ENCODE measurements at regions not wholly inside any gene's neighbourhood (a gene's known extent, or its start where the extent isn't known, plus 50 kb on each side); places are given as distances from the start of the nearest gene placed in this dataset.
A peak's percentile ranks its signal among the peaks of the same experiment; 100 is the strongest.

DNA sequence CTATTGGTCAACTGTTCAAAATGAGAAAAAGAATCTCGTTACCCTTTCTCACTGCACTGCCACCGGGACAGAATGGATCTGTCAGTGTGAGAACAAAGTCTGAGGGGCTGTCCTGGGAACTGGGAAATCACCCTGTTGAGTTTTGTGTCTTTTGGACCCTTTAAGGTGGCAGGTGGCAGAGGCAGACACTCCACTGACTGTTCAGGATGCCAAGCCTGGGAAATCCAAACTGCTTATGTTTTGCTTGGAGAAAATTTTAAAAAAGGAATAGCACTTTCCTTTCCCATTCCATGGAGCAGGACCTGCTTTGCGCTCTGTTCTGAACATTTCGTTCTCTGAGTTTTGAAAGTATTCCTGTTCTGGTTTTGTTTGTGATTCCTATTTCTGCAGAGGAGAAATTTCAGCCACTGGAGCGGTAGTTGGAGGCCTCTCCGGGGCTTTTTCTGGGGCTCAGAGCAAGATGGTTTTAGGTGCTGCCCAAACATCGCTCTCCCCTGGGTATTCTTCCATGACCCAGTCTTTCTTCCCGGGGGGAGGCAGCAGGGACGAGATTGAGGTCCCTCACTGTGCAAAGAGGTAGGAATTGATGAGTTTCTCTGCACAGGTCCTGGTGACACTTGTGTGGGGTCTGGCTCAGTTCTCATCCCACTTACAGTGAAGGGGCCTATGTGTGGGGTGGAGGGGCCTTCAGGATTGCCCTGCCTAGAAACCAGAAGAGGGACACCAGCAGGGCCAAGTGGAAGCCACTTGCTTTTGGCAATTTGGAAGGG, 138.5 kb upstream of the SYT13 start:
- H3K4me1 ChIP-seq (ENCODE audit: insufficient read depth, low read length) = no peaks in the 10 kb centered on the region
- 85% methylated on average over 9 of the region's 9 CpGs for WGBS

DNA sequence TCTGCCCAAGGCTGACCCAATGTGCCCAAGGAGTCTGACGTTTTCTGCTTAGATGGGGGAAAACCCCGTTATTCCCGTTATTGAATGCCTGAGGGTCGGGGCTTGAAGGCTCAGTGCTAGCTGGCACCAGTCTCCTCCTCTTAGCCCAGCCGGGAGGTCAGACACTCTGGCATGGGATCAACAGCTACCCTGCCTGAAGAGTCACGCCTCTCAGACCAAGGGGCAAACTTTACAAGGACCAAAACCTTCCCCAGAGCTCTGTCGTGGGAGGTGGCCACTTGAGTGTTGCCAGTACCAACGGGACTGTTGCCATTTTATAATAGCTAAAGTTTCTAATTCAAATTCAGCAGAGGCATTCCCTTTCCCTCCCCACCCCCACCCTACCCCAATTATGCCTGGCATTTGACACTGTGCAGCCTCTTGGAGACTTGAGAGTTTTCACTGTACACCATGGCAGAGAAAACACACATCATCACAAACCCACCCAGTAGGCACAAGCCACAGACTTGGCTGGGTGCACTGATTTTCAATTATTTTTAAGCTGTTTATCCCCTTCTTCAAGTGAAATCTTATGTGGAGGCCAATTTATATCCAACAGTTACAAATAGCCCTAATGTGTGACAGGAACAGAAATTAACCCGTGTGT, 137.5 kb upstream of the SYT13 start:
- no peaks in the 10 kb centered on the region for H3K27me3 ChIP-seq (ENCODE audit: insufficient read depth, low read length)
- no peaks in the 10 kb centered on the region for H3K36me3 ChIP-seq (ENCODE audit: insufficient read depth, low read length)
- 75% methylated on average over 9 of the region's 9 CpGs for WGBS
- no peaks in the 10 kb centered on the region for H3K4me1 ChIP-seq (ENCODE audit: insufficient read depth, low read length)
- no peak overlapping the region for H3K4me3 ChIP-seq (ENCODE audit: low read length)
- H3K9me3 ChIP-seq (ENCODE audit: insufficient read depth, low read depth, low read length) = no peaks in the 10 kb centered on the region
- H3K9ac ChIP-seq (ENCODE audit: low read depth, low read length) = no peak overlapping the region
- H3K27ac ChIP-seq (ENCODE audit: low read depth, low read length) = no peak overlapping the region

More for the DNA sequence above, 138.5 kb upstream of the SYT13 start:
- Histone ChIP-seq H3K27ac (ENCODE audit: low read depth, low read length) (no peak overlapping the region), H3K4me3 (ENCODE audit: low read length) (no peak overlapping the region), H3K36me3 (ENCODE audit: insufficient read depth, low read length) (no peaks in the 10 kb centered on the region), H3K9me3 (ENCODE audit: insufficient read depth, low read depth, low read length) (no peaks in the 10 kb centered on the region), H3K27me3 (ENCODE audit: insufficient read depth, low read length) (no peaks in the 10 kb centered on the region), H3K9ac (ENCODE audit: low read depth, low read length) (no peak overlapping the region)

DNA sequence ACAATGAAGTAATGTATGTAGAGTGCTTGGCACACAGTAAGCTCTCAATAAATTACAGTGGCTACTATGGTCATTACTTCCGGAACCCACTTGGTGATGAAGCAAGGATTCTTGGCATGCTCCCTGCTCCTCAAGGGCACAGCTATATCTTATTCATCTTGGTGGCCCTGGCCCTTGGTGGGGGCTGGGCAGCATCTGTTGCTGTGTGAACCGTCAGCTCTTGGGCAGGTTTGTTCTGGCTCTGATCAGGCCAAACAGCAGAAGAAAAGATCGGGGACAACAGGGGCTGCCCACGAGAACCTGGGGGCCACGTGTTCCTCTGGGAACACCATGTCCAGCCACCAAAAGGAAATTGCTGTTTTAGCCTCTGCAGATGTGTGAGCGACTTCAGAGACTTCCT, 136.9 kb upstream of the SYT13 start:
- 88% methylated on average over 6 of the region's 6 CpGs for WGBS
- H3K4me3 ChIP-seq (ENCODE audit: low read length) = no peak overlapping the region
- H3K36me3 ChIP-seq (ENCODE audit: insufficient read depth, low read length) = no peaks in the 10 kb centered on the region
- no peaks in the 10 kb centered on the region for H3K9me3 ChIP-seq (ENCODE audit: insufficient read depth, low read depth, low read length)
- no peaks in the 10 kb centered on the region for H3K4me1 ChIP-seq (ENCODE audit: insufficient read depth, low read length)
- H3K9ac ChIP-seq (ENCODE audit: low read depth, low read length) = no peak overlapping the region
- no peaks in the 10 kb centered on the region for H3K27me3 ChIP-seq (ENCODE audit: insufficient read depth, low read length)
- H3K27ac ChIP-seq (ENCODE audit: low read depth, low read length) = no peak overlapping the region

DNA sequence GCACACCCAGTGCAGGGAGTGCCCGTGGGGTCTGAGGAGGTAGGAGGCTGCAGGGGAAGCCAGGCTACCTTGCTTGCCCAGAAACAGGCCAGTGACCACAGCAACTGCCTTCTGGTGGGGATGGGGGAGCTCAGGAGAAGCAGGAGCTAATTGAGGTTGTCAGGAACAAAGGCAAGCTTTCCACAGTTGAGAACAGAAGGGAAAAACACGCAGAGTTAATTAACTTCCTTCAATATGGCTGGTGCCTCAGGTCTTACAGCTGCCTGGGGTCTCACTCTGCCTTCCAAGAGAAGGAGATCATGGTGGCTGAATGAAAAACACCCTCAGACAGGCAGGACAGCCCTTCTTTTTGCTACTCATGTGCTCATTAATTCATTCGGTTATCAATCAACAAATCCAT, 127.9 kb upstream of the SYT13 start:
- WGBS = 83% methylated on average over 3 of the region's 3 CpGs
- Histone ChIP-seq H3K9ac (ENCODE audit: low read depth, low read length) (no peak overlapping the region), H3K36me3 (ENCODE audit: insufficient read depth, low read length) (no peaks in the 10 kb centered on the region), H3K27ac (ENCODE audit: low read depth, low read length) (no peak overlapping the region), H3K27me3 (ENCODE audit: insufficient read depth, low read length) (no peaks in the 10 kb centered on the region), H3K4me1 (ENCODE audit: insufficient read depth, low read length) (peaks cover 35% of the 10 kb centered on the region), H3K9me3 (ENCODE audit: insufficient read depth, low read depth, low read length) (no peaks in the 10 kb centered on the region), H3K4me3 (ENCODE audit: low read length) (no peak overlapping the region)

DNA sequence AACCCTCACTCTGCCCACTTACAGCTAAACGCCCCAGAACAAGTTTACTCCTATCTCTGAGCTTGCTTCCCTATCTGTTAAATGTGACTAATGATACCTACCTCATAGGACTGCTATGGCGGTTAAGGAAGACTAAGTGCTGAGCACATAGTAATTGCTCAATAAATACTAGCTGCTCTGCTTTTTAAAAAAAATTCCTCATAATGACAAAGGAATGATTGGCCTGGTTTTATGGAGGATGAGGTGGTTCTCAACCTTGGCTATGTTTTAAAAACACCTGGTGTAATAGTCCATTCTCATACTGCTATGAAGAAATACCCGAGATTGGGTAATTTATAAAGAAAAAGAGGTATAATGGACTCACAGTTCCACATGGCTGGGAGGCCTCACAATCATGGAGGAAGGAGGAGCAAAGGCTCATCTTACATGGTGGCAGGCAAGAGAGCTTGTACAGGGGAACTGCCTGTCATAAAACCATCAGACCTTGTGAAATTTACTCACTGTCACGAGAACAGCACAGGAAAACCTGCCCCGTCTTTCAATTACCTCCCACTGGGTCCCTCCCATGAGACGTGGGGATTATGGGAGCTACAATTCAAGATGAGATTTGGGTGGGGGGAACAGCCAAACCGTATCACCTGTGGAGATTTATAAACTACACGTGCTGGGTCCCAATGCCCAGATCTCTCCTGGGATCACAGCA, 127.2 kb upstream of the SYT13 start:
- H3K4me1 ChIP-seq (ENCODE audit: insufficient read depth, low read length) = peaks cover 35% of the 10 kb centered on the region
- H3K27me3 ChIP-seq (ENCODE audit: insufficient read depth, low read length) = no peaks in the 10 kb centered on the region
- no peak overlapping the region for H3K9ac ChIP-seq (ENCODE audit: low read depth, low read length)
- H3K4me3 ChIP-seq (ENCODE audit: low read length) = no peak overlapping the region
- H3K9me3 ChIP-seq (ENCODE audit: insufficient read depth, low read depth, low read length) = no peaks in the 10 kb centered on the region
- 72% methylated on average over 7 of the region's 8 CpGs for WGBS
- no peaks in the 10 kb centered on the region for H3K36me3 ChIP-seq (ENCODE audit: insufficient read depth, low read length)
- no peak overlapping the region for H3K27ac ChIP-seq (ENCODE audit: low read depth, low read length)

DNA sequence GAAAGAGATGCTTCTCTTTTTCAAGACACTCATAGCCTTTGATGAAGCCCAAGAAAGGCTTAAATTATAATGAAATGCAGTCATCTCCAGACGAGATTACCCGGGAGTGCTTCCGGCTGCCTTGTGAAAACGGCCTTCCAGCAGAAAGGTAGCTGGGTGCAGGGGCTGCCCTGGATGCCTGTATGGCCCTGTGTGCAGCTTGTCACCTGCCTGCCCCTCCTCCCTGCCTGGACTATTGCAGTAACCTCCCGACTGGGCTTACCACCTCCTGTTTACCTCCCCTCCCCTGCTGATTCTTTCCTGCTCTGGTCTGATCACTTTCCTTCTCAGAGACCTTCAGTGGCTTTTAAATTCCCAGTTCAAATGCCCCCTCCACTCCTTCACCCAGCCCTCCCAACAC, 126.4 kb upstream of the SYT13 start:
- H3K9ac ChIP-seq (ENCODE audit: low read depth, low read length) = no peak overlapping the region
- no peaks in the 10 kb centered on the region for H3K9me3 ChIP-seq (ENCODE audit: insufficient read depth, low read depth, low read length)
- no peaks in the 10 kb centered on the region for H3K27me3 ChIP-seq (ENCODE audit: insufficient read depth, low read length)
- peaks cover 35% of the 10 kb centered on the region for H3K4me1 ChIP-seq (ENCODE audit: insufficient read depth, low read length)
- WGBS = 31% methylated on average over 5 of the region's 5 CpGs
- H3K36me3 ChIP-seq (ENCODE audit: insufficient read depth, low read length) = no peaks in the 10 kb centered on the region
- no peak overlapping the region for H3K27ac ChIP-seq (ENCODE audit: low read depth, low read length)
- no peak overlapping the region for H3K4me3 ChIP-seq (ENCODE audit: low read length)

DNA sequence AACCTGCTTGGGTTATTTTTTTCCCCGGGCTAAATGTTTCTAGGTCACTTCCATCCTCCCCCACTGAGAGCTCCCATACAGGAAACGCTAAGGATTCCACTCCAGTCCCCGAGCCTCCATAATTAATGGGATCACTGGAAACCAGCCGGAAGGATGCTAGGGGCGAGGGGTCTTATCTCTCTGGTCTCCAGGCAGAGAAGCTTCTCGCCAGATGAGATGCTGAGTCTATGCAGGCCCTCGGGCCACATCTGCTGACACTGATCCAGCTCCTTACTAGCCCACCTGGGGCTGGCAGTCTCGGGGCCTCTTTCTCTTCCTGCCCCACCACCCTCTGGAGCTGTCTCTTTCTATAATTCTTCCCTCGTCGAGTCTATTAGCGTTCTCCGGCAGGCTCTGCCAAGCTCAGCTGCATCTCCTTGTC, 125.9 kb upstream of the SYT13 start:
- Histone ChIP-seq H3K27ac (ENCODE audit: low read depth, low read length) (no peak overlapping the region; the same call in 1 of the 2 replicates), H3K4me3 (ENCODE audit: low read length) (no peak overlapping the region), H3K36me3 (ENCODE audit: insufficient read depth, low read length) (no peaks in the 10 kb centered on the region), H3K4me1 (ENCODE audit: insufficient read depth, low read length) (peaks cover 35% of the 10 kb centered on the region), H3K9ac (ENCODE audit: low read depth, low read length) (no peak overlapping the region), H3K9me3 (ENCODE audit: insufficient read depth, low read depth, low read length) (no peaks in the 10 kb centered on the region), H3K27me3 (ENCODE audit: insufficient read depth, low read length) (no peaks in the 10 kb centered on the region)
- 23% methylated on average over 12 of the region's 12 CpGs for WGBS

DNA sequence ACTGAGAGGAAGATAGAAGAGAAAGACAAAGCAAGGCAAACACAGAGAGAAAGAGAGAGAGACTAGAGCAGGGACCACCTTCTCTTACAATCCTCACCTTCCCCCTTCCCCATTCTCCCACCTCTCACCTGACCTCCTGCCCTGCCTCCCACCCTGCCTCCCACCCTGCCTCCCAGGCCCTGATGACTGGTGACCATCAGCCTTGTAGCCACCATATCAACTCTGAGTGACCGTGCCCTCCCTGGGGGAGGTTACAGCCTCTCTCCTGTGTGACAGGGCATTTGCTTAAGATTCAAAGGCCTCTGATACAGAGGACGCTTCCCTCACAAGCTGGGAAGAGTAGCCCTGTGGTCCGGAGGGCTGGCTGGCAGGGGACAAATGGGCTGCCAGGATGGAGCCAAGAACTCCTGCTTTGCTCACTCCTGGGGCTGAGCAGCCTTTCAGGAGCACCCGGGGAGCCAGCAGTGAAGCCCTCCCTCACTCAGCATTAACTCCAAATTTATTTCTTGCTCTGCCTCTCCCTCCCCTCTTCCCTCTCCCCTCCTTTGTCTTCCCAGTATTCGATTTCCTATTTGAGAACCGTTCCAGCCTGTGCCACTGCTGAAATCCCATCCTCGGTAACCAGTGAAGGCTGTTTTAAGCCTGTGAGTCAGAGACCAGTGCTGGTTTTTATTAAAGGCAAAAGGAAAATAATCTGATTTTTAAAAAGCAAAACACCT, 125.2 kb upstream of the SYT13 start:
- peaks cover 37% of the 10 kb centered on the region for H3K4me1 ChIP-seq (ENCODE audit: insufficient read depth, low read length)
- 5% methylated on average over 7 of the region's 7 CpGs for WGBS
- H3K4me3 ChIP-seq (ENCODE audit: low read length) = peak overlapping the region; percentile 11
- peak overlapping the region; percentile 35; the same call in 1 of the 2 replicates for H3K9ac ChIP-seq (ENCODE audit: low read depth, low read length)
- peak overlapping the region; percentile 63; the same call in 1 of the 2 replicates for H3K27ac ChIP-seq (ENCODE audit: low read depth, low read length)
- no peaks in the 10 kb centered on the region for H3K9me3 ChIP-seq (ENCODE audit: insufficient read depth, low read depth, low read length)
- H3K36me3 ChIP-seq (ENCODE audit: insufficient read depth, low read length) = no peaks in the 10 kb centered on the region
- no peaks in the 10 kb centered on the region for H3K27me3 ChIP-seq (ENCODE audit: insufficient read depth, low read length)

DNA sequence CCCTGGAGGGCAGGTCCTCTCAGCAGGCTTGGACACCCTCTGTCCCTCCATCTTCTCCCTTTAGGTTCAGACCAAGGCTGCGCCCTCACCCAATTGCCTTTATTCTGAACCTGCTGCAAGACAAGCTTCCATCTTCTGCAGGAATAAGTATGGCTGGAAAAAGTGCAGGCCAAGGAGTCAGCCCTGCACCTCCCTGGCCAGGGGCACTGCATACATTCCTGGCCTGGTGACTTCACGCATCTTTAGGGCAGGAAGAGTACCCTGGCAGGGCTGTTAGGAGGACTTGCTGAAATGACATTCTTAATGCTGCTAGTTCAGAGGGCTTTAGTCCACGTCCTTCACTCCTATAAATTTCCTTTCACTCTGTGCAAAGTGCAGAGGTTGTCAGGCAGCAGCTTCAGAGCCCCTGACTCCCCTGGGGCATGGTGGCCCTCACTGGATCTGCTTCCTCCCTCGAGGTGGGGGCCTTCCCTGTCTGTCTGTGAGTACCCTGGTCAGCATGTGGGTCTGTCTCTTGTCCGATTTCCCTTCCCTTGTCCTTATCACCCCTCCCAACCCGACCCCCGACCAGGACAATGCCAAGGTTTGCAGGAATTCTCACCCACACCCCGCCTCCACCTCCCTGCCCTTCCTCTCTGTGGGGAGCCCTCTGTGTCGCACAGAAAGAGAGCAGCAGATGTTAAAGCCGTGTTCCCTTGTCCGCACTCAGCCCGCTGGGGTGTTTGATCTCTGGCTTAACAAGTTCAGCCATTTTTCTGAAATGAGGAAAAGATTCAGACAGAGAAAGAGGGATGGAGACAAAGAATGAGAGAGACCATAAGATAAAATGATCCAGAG, 124.5 kb upstream of the SYT13 start:
- peak overlapping the region; percentile 11; the same call in 1 of the 2 replicates for H3K4me3 ChIP-seq (ENCODE audit: low read length)
- H3K9ac ChIP-seq (ENCODE audit: low read depth, low read length) = peak overlapping the region; percentile 35
- no peaks in the 10 kb centered on the region for H3K9me3 ChIP-seq (ENCODE audit: insufficient read depth, low read depth, low read length)
- H3K27ac ChIP-seq (ENCODE audit: low read depth, low read length) = no peak overlapping the region
- WGBS = 16% methylated on average over 12 of the region's 12 CpGs
- no peaks in the 10 kb centered on the region for H3K36me3 ChIP-seq (ENCODE audit: insufficient read depth, low read length)
- no peaks in the 10 kb centered on the region for H3K27me3 ChIP-seq (ENCODE audit: insufficient read depth, low read length)
- H3K4me1 ChIP-seq (ENCODE audit: insufficient read depth, low read length) = peaks cover 38% of the 10 kb centered on the region

DNA sequence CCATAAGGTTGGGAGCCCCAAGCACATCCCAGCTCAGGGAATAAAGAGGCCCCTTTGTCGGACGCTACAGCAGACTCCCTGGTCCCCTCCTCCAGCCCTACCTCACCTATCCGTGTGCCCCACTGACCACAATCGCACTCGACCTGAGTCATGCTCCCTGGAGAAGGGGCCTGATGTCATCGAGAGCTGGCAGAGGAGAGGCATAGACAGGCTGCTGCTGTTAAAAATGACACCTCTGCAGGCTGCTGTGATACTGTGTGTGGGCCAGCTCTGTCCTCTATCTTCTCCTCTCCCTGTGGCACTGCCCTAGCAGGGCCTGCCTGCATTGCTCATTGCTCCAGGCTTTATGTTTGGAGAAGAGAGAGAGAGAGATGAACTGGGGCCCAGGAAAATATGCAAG, 123.4 kb upstream of the SYT13 start:
- WGBS = 64% methylated on average over 6 of the region's 6 CpGs
- no peaks in the 10 kb centered on the region for H3K36me3 ChIP-seq (ENCODE audit: insufficient read depth, low read length)
- peaks cover 38% of the 10 kb centered on the region for H3K4me1 ChIP-seq (ENCODE audit: insufficient read depth, low read length)
- H3K4me3 ChIP-seq (ENCODE audit: low read length) = no peak overlapping the region
- H3K27me3 ChIP-seq (ENCODE audit: insufficient read depth, low read length) = no peaks in the 10 kb centered on the region
- H3K9ac ChIP-seq (ENCODE audit: low read depth, low read length) = no peak overlapping the region
- H3K27ac ChIP-seq (ENCODE audit: low read depth, low read length) = no peak overlapping the region
- H3K9me3 ChIP-seq (ENCODE audit: insufficient read depth, low read depth, low read length) = no peaks in the 10 kb centered on the region

Measured in HUES64 (cell line).